Endothelial cell (in vitro differentiated cells): ENCODE measurements at regions not wholly inside any gene's neighbourhood (a gene's known extent, or its start where the extent isn't known, plus 50 kb on each side); places are given as distances from the start of the nearest gene placed in this dataset.

Source experiments
- DNase-seq: peaks from one replicate; pipeline ENCODE4 v3.0.0; 2021; ENCODE audit warnings: low spot score
- H3K27ac Mint-ChIP-seq: one replicate; pipeline ENCODE4 v1.8.0; 2021; ENCODE audit warnings: mixed read lengths, inconsistent platforms; ENCODE audit not compliant: unreplicated experiment
- H3K27me3 Mint-ChIP-seq: one replicate; pipeline ENCODE4 v1.8.0; 2021; ENCODE audit warnings: mild to moderate bottlenecking, moderate library complexity, mixed read lengths, inconsistent platforms; ENCODE audit not compliant: unreplicated experiment
- H3K36me3 Mint-ChIP-seq: one replicate; pipeline ENCODE4 v1.8.0; 2021; ENCODE audit warnings: mild to moderate bottlenecking, low read depth, mixed read lengths, inconsistent platforms; ENCODE audit not compliant: unreplicated experiment
- H3K4me1 Mint-ChIP-seq: one replicate; pipeline ENCODE4 v1.8.0; 2021; ENCODE audit warnings: mild to moderate bottlenecking, mixed read lengths, inconsistent platforms; ENCODE audit not compliant: unreplicated experiment
- H3K4me3 Mint-ChIP-seq: one replicate; pipeline ENCODE4 v1.8.0; 2021; ENCODE audit warnings: mild to moderate bottlenecking, mixed read lengths, inconsistent platforms; ENCODE audit not compliant: unreplicated experiment
- H3K9me3 Mint-ChIP-seq: one replicate; pipeline ENCODE4 v1.8.0; 2021; ENCODE audit warnings: mixed read lengths, inconsistent platforms; ENCODE audit not compliant: unreplicated experiment
- CTCF ChIP-seq: fragments of 200-600 bp; sonication (generic); IDR thresholded peaks from one replicate; pipeline ENCODE4 v1.5.0; 2021; ENCODE audit warnings: antibody characterized with exemption; ENCODE audit not compliant: unreplicated experiment

DNA sequence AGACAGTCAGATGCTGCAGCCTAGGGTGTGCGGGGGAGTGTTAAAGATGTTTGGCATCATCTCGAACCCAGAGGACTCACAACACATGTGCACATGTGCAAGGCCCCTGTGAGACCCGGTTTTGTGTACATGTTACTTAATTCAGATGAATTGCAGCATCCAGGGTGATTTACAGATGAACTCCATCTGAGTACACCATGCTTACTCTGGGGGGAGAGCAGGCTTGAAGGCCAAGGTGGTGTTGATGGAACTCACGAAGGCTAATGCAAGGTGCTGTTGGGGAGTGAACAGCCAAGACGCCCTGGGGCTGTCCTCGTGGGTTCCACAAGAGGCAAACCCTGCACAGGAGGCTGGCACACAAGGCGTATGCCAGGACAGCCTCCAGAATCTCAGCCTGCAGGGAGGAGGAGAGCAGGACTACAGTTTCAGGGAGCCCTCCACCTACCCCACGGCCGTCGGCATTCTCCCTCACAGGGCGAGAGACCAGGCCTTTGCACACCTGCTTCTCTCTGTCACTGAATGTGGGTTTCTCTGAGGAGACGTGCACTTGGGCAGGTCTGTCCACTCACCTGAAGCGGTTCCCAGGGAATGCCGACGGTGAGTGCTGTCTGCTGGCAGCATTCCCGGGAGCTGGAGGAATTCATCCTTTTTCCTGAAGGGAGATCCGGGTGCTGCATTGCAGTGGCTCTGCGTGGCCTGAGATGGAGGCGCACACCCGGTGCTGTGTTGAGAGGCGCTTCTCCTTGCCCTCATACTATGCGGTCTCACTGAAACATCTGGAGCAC, 178.5 kb upstream of the RNF32 start:
- peaks cover 10% of the 10 kb centered on the region for H3K27me3 Mint-ChIP-seq
- DNase-seq, result no peak
- no peak overlapping the region for H3K4me3 Mint-ChIP-seq
- peaks cover 4% of the 10 kb centered on the region for H3K36me3 Mint-ChIP-seq
- H3K27ac Mint-ChIP-seq, result no peak overlapping the region
- H3K4me1 Mint-ChIP-seq, result peaks cover 7% of the 10 kb centered on the region
- H3K9me3 Mint-ChIP-seq, result no peaks in the 10 kb centered on the region
- no peak for TF ChIP-seq CTCF

GRCh38 chr7:156460858-156461627, 179.5 kb upstream of the RNF32 start:
- no peak for DNase-seq
- H3K27ac Mint-ChIP-seq, result no peak overlapping the region
- H3K4me1 Mint-ChIP-seq, result peaks cover 7% of the 10 kb centered on the region
- no peak overlapping the region for H3K4me3 Mint-ChIP-seq
- no peak for TF ChIP-seq CTCF
- H3K27me3 Mint-ChIP-seq, result peaks cover 10% of the 10 kb centered on the region
- H3K9me3 Mint-ChIP-seq, result no peaks in the 10 kb centered on the region
- peaks cover 4% of the 10 kb centered on the region for H3K36me3 Mint-ChIP-seq

DNA sequence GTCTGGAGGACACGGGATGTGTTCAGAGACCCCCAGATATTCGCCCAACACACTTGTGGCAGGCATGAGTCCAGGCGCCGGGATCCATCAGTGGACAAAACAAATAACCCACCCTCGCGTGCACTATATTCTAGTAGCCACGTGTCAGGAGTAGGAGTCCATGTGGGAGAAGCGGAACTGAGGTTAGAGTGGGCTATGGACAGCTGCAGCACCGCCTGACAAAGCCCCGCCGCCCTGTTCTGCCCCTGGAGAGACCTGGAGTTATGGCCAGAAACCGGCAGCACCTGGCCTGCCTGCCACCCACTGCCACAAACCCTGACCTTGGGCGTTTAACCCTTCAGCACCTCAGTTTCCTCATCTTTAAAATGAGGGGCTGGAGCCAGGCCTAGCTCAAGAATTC, 181.0 kb upstream of the RNF32 start:
- peaks cover 8% of the 10 kb centered on the region for H3K27me3 Mint-ChIP-seq
- peaks cover 7% of the 10 kb centered on the region for H3K4me1 Mint-ChIP-seq
- TF ChIP-seq CTCF, result no peak
- no peaks in the 10 kb centered on the region for H3K9me3 Mint-ChIP-seq
- H3K4me3 Mint-ChIP-seq, result no peak overlapping the region
- peaks cover 4% of the 10 kb centered on the region for H3K36me3 Mint-ChIP-seq
- H3K27ac Mint-ChIP-seq, result no peak overlapping the region
- DNase-seq, result no peak

DNA sequence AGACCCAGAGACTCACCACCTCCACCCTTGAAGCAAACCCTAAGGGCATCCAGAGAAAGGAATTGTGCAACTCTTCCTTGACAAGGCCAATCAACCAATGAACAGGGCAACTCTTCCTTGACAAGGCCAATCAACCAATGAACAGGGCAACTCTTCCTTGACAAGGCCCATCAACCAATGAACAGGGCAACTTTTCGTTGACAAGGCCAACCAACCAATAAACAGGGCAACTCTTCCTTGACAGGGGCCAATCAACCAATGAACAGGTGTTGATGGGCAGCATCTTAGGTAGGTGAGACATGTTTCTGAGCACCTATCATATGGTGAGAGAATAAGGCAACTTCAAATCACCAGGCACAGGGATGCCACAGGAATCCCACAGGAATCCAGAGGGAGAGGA, 181.5 kb upstream of the RNF32 start:
- DNase-seq, result no peak
- Mint-ChIP-seq H3K4me1 (peaks cover 5% of the 10 kb centered on the region), H3K9me3 (no peaks in the 10 kb centered on the region), H3K27ac (no peak overlapping the region), H3K27me3 (peaks cover 7% of the 10 kb centered on the region), H3K4me3 (no peak overlapping the region), H3K36me3 (peaks cover 4% of the 10 kb centered on the region)
- no peak for TF ChIP-seq CTCF

GRCh38 chr7:156458011-156458410, 182.6 kb upstream of the RNF32 start:
- peaks cover 1% of the 10 kb centered on the region for H3K36me3 Mint-ChIP-seq

More at GRCh38 chr7:156458011-156458410, 182.6 kb upstream of the RNF32 start:
- no peaks in the 10 kb centered on the region for H3K9me3 Mint-ChIP-seq
- H3K4me3 Mint-ChIP-seq, result no peak overlapping the region
- H3K27me3 Mint-ChIP-seq, result peaks cover 2% of the 10 kb centered on the region
- no peak for DNase-seq
- H3K4me1 Mint-ChIP-seq, result peaks cover 5% of the 10 kb centered on the region
- no peak for TF ChIP-seq CTCF
- no peak overlapping the region for H3K27ac Mint-ChIP-seq
